ENCODE measurements at regions not wholly inside any gene's neighbourhood (a gene's known extent, or its start where the extent isn't known, plus 50 kb on each side); places are given as distances from the start of the nearest gene placed in this dataset.

DNA sequence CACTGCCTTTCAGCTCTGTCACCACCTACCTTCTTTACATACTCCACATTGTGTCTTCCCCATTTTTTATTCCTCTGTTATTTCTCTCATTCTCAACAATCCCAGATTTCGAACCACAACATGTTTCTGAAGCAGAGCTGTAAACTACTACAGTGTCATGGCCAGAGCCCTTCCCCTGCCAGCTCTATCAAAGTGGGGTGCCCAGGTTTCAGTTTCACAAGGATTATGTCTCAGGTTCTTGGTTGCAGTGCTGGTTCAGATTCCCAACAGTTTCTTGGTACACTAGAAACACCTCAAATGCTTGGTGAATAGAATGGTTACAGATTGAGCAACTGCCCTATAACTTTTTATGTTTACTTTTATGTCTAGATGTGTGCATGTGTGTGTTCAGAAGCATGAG is 172.7 kb upstream of the MTNR1B start:
- H3K27ac ChIP-seq (ENCODE audit: low read length), result no peak overlapping the region
- H4K20me1 ChIP-seq (ENCODE audit: insufficient read depth, low read length), result no peaks in the 10 kb centered on the region
- no peak for DNase-seq
- TF ChIP-seq, protein P1, sequence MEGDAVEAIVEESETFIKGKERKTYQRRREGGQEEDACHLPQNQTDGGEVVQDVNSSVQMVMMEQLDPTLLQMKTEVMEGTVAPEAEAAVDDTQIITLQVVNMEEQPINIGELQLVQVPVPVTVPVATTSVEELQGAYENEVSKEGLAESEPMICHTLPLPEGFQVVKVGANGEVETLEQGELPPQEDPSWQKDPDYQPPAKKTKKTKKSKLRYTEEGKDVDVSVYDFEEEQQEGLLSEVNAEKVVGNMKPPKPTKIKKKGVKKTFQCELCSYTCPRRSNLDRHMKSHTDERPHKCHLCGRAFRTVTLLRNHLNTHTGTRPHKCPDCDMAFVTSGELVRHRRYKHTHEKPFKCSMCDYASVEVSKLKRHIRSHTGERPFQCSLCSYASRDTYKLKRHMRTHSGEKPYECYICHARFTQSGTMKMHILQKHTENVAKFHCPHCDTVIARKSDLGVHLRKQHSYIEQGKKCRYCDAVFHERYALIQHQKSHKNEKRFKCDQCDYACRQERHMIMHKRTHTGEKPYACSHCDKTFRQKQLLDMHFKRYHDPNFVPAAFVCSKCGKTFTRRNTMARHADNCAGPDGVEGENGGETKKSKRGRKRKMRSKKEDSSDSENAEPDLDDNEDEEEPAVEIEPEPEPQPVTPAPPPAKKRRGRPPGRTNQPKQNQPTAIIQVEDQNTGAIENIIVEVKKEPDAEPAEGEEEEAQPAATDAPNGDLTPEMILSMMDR (IDR thresholded peaks at IDR 0.05; ENCODE audit: borderline replicate concordance, extremely low read depth, low read length, poor library complexity, severe bottlenecking), result no peak
- no peak for TF ChIP-seq EZH2 (IDR thresholded peaks at IDR 0.05; ENCODE audit: borderline replicate concordance, low read depth, low read length, severe bottlenecking)
- no peaks in the 10 kb centered on the region for H3K36me3 ChIP-seq (ENCODE audit: insufficient read depth, low read length)
- no peaks in the 10 kb centered on the region for H3K79me2 ChIP-seq (ENCODE audit: insufficient read depth, low read length)
- no peak for ATAC-seq (ENCODE audit: insufficient read depth, low read depth)
- H2AFZ ChIP-seq (ENCODE audit: low read depth, low read length), result no peak overlapping the region
- H3K9me3 ChIP-seq (ENCODE audit: insufficient read depth, low read length, severe bottlenecking), result peaks cover 11% of the 10 kb centered on the region
- no peak overlapping the region for H3K4me3 ChIP-seq (ENCODE audit: low read depth in 1 of 2, low read length in 2 of 2)
- H3K4me1 ChIP-seq (ENCODE audit: insufficient read depth, low read length), result no peaks in the 10 kb centered on the region
- H3K4me2 ChIP-seq (ENCODE audit: insufficient read depth, low read length), result no peak overlapping the region
- no peak overlapping the region for H3K9ac ChIP-seq (ENCODE audit: low read depth, low read length)
- no peaks in the 10 kb centered on the region for H3K27me3 ChIP-seq (ENCODE audit: insufficient read depth, low read length, poor library complexity)

DNA sequence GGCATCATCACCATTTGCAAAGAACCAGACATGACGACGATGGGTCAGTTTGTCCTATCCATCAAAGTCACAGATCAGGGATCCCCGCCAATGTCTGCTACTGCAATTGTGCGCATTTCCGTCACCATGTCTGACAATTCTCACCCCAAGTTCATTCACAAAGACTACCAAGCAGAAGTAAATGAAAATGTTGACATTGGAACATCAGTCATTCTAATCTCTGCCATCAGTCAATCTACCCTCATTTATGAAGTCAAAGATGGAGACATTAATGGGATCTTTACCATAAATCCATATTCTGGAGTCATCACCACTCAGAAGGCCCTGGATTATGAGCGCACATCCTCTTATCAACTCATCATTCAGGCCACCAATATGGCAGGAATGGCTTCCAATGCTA is 171.6 kb upstream of the MTNR1B start:
- no peaks in the 10 kb centered on the region for H3K36me3 ChIP-seq (ENCODE audit: insufficient read depth, low read length)
- no peaks in the 10 kb centered on the region for H3K4me1 ChIP-seq (ENCODE audit: insufficient read depth, low read length)
- no peak overlapping the region for H3K4me2 ChIP-seq (ENCODE audit: insufficient read depth, low read length)
- H3K9ac ChIP-seq (ENCODE audit: low read depth, low read length), result no peak overlapping the region
- no peak overlapping the region for H3K4me3 ChIP-seq (ENCODE audit: low read depth in 1 of 2, low read length in 2 of 2)
- TF ChIP-seq EZH2 (IDR thresholded peaks at IDR 0.05; ENCODE audit: borderline replicate concordance, low read depth, low read length, severe bottlenecking), result no peak
- TF ChIP-seq, protein P1 (IDR thresholded peaks at IDR 0.05; ENCODE audit: borderline replicate concordance, extremely low read depth, low read length, poor library complexity, severe bottlenecking), result no peak
- no peaks in the 10 kb centered on the region for H3K27me3 ChIP-seq (ENCODE audit: insufficient read depth, low read length, poor library complexity)
- no peaks in the 10 kb centered on the region for H3K79me2 ChIP-seq (ENCODE audit: insufficient read depth, low read length)
- no peak for ATAC-seq (ENCODE audit: insufficient read depth, low read depth)
- DNase-seq, result no peak
- H3K9me3 ChIP-seq (ENCODE audit: insufficient read depth, low read length, severe bottlenecking), result peaks cover 11% of the 10 kb centered on the region
- no peaks in the 10 kb centered on the region for H4K20me1 ChIP-seq (ENCODE audit: insufficient read depth, low read length)
- no peak overlapping the region for H2AFZ ChIP-seq (ENCODE audit: low read depth, low read length)
- H3K27ac ChIP-seq (ENCODE audit: low read length), result no peak overlapping the region

DNA sequence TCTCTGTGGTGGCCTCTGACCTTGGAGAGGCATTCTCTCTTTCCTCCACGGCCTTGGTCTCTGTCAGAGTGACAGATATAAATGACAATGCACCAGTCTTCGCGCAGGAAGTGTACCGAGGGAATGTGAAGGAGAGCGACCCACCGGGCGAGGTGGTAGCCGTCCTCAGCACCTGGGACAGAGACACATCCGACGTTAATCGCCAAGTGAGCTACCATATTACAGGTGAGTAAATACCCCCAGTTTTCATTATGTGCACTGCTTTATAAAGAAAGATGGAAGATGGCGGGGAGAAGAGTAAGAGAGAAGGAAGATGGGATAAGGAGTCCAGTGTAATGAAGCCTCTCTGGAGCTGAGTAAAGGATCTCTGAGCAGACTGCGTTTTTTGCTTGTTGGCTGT is 167.8 kb upstream of the MTNR1B start:
- no peak overlapping the region for H3K4me2 ChIP-seq (ENCODE audit: insufficient read depth, low read length)
- DNase-seq (no peak), ATAC-seq (ENCODE audit: insufficient read depth, low read depth) (no peak)
- H3K79me2 ChIP-seq (ENCODE audit: insufficient read depth, low read length), result no peaks in the 10 kb centered on the region
- H3K4me1 ChIP-seq (ENCODE audit: insufficient read depth, low read length), result no peaks in the 10 kb centered on the region
- H3K27ac ChIP-seq (ENCODE audit: low read length), result no peak overlapping the region
- H3K36me3 ChIP-seq (ENCODE audit: insufficient read depth, low read length), result no peaks in the 10 kb centered on the region
- H3K4me3 ChIP-seq (ENCODE audit: low read depth in 1 of 2, low read length in 2 of 2), result no peak overlapping the region
- no peak overlapping the region for H2AFZ ChIP-seq (ENCODE audit: low read depth, low read length)
- TF ChIP-seq EZH2 (IDR thresholded peaks at IDR 0.05; ENCODE audit: borderline replicate concordance, low read depth, low read length, severe bottlenecking), result no peak
- TF ChIP-seq, protein P1 (IDR thresholded peaks at IDR 0.05; ENCODE audit: borderline replicate concordance, extremely low read depth, low read length, poor library complexity, severe bottlenecking), result no peak
- no peaks in the 10 kb centered on the region for H4K20me1 ChIP-seq (ENCODE audit: insufficient read depth, low read length)
- no peak overlapping the region for H3K9ac ChIP-seq (ENCODE audit: low read depth, low read length)
- H3K9me3 ChIP-seq (ENCODE audit: insufficient read depth, low read length, severe bottlenecking), result peaks cover 11% of the 10 kb centered on the region
- H3K27me3 ChIP-seq (ENCODE audit: insufficient read depth, low read length, poor library complexity), result no peaks in the 10 kb centered on the region

DNA sequence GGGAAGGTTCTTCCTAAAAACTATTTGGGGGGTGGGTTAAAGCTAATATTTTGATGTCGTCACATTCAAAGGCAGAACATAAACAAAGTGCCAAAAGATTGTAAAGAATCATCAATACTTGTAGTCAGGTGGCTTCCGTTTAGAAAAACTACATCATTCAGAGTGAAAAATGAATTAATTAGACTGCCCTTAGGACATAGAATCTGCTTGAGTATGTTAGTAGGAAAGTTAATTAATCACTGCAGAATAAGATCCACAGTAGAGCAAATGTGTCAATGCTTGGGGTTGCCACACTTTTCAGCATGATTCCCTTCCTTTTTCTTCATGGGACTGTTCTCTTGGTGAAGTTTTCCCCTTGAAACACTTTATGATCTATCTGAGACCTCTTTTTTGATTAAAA is 166.8 kb upstream of the MTNR1B start:
- no peaks in the 10 kb centered on the region for H3K36me3 ChIP-seq (ENCODE audit: insufficient read depth, low read length)
- peaks cover 11% of the 10 kb centered on the region for H3K9me3 ChIP-seq (ENCODE audit: insufficient read depth, low read length, severe bottlenecking)
- H4K20me1 ChIP-seq (ENCODE audit: insufficient read depth, low read length), result no peaks in the 10 kb centered on the region
- H2AFZ ChIP-seq (ENCODE audit: low read depth, low read length), result no peak overlapping the region
- DNase-seq (no peak), ATAC-seq (ENCODE audit: insufficient read depth, low read depth) (no peak)
- H3K4me3 ChIP-seq (ENCODE audit: low read depth in 1 of 2, low read length in 2 of 2), result no peak overlapping the region
- no peak overlapping the region for H3K4me2 ChIP-seq (ENCODE audit: insufficient read depth, low read length)
- no peak for TF ChIP-seq EZH2 (IDR thresholded peaks at IDR 0.05; ENCODE audit: borderline replicate concordance, low read depth, low read length, severe bottlenecking)
- TF ChIP-seq, protein P1 (IDR thresholded peaks at IDR 0.05; ENCODE audit: borderline replicate concordance, extremely low read depth, low read length, poor library complexity, severe bottlenecking), result no peak
- no peaks in the 10 kb centered on the region for H3K4me1 ChIP-seq (ENCODE audit: insufficient read depth, low read length)
- H3K27me3 ChIP-seq (ENCODE audit: insufficient read depth, low read length, poor library complexity), result no peaks in the 10 kb centered on the region
- H3K79me2 ChIP-seq (ENCODE audit: insufficient read depth, low read length), result no peaks in the 10 kb centered on the region
- no peak overlapping the region for H3K27ac ChIP-seq (ENCODE audit: low read length)
- H3K9ac ChIP-seq (ENCODE audit: low read depth, low read length), result no peak overlapping the region
